Adrenal gland (tissue), 5 donors: ENCODE measurements at regions not wholly inside any gene's neighbourhood (a gene's known extent, or its start where the extent isn't known, plus 50 kb on each side); places are given as distances from the start of the nearest gene placed in this dataset.

Experiments used
- CTCF ChIP-seq, 6 experiments: fragments of 450-650 bp in 4 of 6; fragments of 200-600 bp in 2 of 6; sonication (generic) in 1 of 6; IDR thresholded peaks; 1 replicate in 5 of 6; 2 replicates in 1 of 6; pipeline versions ENCODE4 v1.5.1 to v1.8.0; 2016 to 2021; ENCODE audit warnings: antibody characterized with exemption in 6 of 6, mild to moderate bottlenecking in 2 of 6, moderate library complexity in 1 of 6
- POLR2A ChIP-seq, 2 donors: fragments of 450-650 bp; IDR thresholded peaks; one replicate each; pipeline ENCODE4 v1.6.1; 2017; ENCODE audit warnings: antibody characterized with exemption in 2 of 2, mild to moderate bottlenecking in 2 of 2, moderate library complexity in 1 of 2
- donor health status: DM: no; HTN: no; CAD: no.

GRCh38 chr14:97354119-97354722 lies 557.0 kb downstream of the VRK1 start:
- TF ChIP-seq CTCF (IDR thresholded peaks at IDR 0.05) (no peak), POLR2A (IDR thresholded peaks at IDR 0.05) (no peak)
